ENCODE measurements at regions not wholly inside any gene's neighbourhood (a gene's known extent, or its start where the extent isn't known, plus 50 kb on each side); places are given as distances from the start of the nearest gene placed in this dataset.

DNA sequence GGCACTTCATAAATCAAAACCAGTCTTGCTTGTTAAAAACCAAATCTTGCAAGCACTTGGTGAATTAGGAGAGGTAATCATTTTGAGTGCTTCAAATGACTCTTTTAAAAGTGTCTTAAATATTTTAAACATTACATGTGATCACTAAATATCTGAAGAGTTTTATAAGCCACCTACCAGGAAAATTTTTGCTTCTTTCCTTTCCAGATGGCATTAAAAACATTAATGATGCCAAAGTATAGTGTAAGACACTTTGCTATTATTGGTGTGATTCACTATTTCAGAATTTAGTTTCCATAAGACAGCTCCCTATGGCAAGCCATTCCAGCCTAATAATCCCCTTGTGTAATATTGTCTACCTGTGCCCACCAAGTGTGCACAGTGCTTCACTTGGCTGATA, 548.8 kb upstream of the ADAMTS5 start:
- Histone ChIP-seq H4K20me1 (ENCODE audit: insufficient read depth, low read length) (no peaks in the 10 kb centered on the region), H3K36me3 (ENCODE audit: insufficient read depth, low read length) (no peaks in the 10 kb centered on the region), H3K79me2 (ENCODE audit: insufficient read depth, low read length) (no peaks in the 10 kb centered on the region), H3K27me3 (ENCODE audit: insufficient read depth, low read length, poor library complexity) (no peaks in the 10 kb centered on the region), H3K4me3 (ENCODE audit: low read depth in 1 of 2, low read length in 2 of 2) (no peak overlapping the region), H2AFZ (ENCODE audit: low read depth, low read length) (no peak overlapping the region), H3K27ac (ENCODE audit: low read length) (no peak overlapping the region), H3K9ac (ENCODE audit: low read depth, low read length) (no peak overlapping the region), H3K9me3 (ENCODE audit: insufficient read depth, low read length, severe bottlenecking) (peaks cover 7% of the 10 kb centered on the region), H3K4me2 (ENCODE audit: insufficient read depth, low read length) (no peak overlapping the region), H3K4me1 (ENCODE audit: insufficient read depth, low read length) (no peaks in the 10 kb centered on the region)
- no peak for TF ChIP-seq EZH2 (IDR thresholded peaks at IDR 0.05; ENCODE audit: borderline replicate concordance, low read depth, low read length, severe bottlenecking)
- TF ChIP-seq, protein P1, sequence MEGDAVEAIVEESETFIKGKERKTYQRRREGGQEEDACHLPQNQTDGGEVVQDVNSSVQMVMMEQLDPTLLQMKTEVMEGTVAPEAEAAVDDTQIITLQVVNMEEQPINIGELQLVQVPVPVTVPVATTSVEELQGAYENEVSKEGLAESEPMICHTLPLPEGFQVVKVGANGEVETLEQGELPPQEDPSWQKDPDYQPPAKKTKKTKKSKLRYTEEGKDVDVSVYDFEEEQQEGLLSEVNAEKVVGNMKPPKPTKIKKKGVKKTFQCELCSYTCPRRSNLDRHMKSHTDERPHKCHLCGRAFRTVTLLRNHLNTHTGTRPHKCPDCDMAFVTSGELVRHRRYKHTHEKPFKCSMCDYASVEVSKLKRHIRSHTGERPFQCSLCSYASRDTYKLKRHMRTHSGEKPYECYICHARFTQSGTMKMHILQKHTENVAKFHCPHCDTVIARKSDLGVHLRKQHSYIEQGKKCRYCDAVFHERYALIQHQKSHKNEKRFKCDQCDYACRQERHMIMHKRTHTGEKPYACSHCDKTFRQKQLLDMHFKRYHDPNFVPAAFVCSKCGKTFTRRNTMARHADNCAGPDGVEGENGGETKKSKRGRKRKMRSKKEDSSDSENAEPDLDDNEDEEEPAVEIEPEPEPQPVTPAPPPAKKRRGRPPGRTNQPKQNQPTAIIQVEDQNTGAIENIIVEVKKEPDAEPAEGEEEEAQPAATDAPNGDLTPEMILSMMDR (IDR thresholded peaks at IDR 0.05; ENCODE audit: borderline replicate concordance, extremely low read depth, low read length, poor library complexity, severe bottlenecking): no peak
- no peak for DNase-seq
- ATAC-seq (ENCODE audit: insufficient read depth, low read depth): no peak

DNA sequence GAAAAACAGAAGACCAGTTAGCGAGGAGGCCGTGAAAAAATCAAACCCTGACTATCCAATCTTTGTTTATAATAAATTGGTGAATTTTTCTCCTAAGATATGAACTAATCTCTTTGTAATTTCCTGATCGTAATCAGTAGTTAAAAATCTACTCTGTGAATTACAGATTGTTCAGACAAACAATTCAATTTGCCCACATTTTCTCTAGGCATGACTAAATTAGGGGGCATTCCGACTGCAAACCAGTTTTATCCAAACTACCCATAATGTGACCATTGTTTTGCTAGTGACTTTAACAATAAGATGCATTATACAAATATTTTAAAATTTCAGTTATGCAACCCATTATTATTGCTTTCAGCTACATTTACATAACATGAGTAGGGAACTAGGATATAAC, 546.9 kb upstream of the ADAMTS5 start:
- Histone ChIP-seq H3K4me2 (ENCODE audit: insufficient read depth, low read length) (no peak overlapping the region), H2AFZ (ENCODE audit: low read depth, low read length) (no peak overlapping the region), H3K36me3 (ENCODE audit: insufficient read depth, low read length) (no peaks in the 10 kb centered on the region), H3K27ac (ENCODE audit: low read length) (no peak overlapping the region), H3K27me3 (ENCODE audit: insufficient read depth, low read length, poor library complexity) (no peaks in the 10 kb centered on the region), H3K9ac (ENCODE audit: low read depth, low read length) (no peak overlapping the region), H3K79me2 (ENCODE audit: insufficient read depth, low read length) (no peaks in the 10 kb centered on the region), H4K20me1 (ENCODE audit: insufficient read depth, low read length) (no peaks in the 10 kb centered on the region), H3K4me3 (ENCODE audit: low read depth in 1 of 2, low read length in 2 of 2) (no peak overlapping the region), H3K4me1 (ENCODE audit: insufficient read depth, low read length) (no peaks in the 10 kb centered on the region), H3K9me3 (ENCODE audit: insufficient read depth, low read length, severe bottlenecking) (peaks cover 7% of the 10 kb centered on the region)
- DNase-seq: no peak
- TF ChIP-seq, protein P1 (IDR thresholded peaks at IDR 0.05; ENCODE audit: borderline replicate concordance, extremely low read depth, low read length, poor library complexity, severe bottlenecking): no peak
- no peak for TF ChIP-seq EZH2 (IDR thresholded peaks at IDR 0.05; ENCODE audit: borderline replicate concordance, low read depth, low read length, severe bottlenecking)
- ATAC-seq (ENCODE audit: insufficient read depth, low read depth): no peak

DNA sequence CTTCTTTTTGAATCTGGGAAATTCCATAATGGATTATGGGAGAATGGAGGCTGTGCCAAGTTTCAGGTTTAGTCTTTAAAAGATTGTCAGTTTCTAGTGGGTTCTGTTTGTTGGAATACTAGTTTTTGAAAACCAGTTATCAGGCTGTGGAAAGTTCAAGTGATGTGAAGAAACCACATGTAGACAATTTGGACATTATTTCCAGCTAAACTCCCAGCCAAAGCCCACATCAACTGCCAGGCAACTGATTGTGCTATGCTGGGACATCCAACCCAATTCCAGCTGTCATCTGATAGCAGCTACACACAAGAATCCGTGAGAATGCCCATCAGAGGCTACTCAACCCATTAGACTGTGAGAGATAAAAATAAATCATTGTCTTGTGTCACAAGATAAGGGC, 546.1 kb upstream of the ADAMTS5 start:
- no peaks in the 10 kb centered on the region for H3K4me1 ChIP-seq (ENCODE audit: insufficient read depth, low read length)
- H3K27ac ChIP-seq (ENCODE audit: low read length): no peak overlapping the region
- ATAC-seq (ENCODE audit: insufficient read depth, low read depth) (no peak), DNase-seq (no peak)
- H3K9me3 ChIP-seq (ENCODE audit: insufficient read depth, low read length, severe bottlenecking): peaks cover 7% of the 10 kb centered on the region
- no peak overlapping the region for H3K4me2 ChIP-seq (ENCODE audit: insufficient read depth, low read length)
- no peak overlapping the region for H2AFZ ChIP-seq (ENCODE audit: low read depth, low read length)
- H3K27me3 ChIP-seq (ENCODE audit: insufficient read depth, low read length, poor library complexity): no peaks in the 10 kb centered on the region
- no peaks in the 10 kb centered on the region for H3K79me2 ChIP-seq (ENCODE audit: insufficient read depth, low read length)
- H3K9ac ChIP-seq (ENCODE audit: low read depth, low read length): no peak overlapping the region
- no peaks in the 10 kb centered on the region for H3K36me3 ChIP-seq (ENCODE audit: insufficient read depth, low read length)
- no peak overlapping the region for H3K4me3 ChIP-seq (ENCODE audit: low read depth in 1 of 2, low read length in 2 of 2)
- TF ChIP-seq EZH2 (IDR thresholded peaks at IDR 0.05; ENCODE audit: borderline replicate concordance, low read depth, low read length, severe bottlenecking): no peak
- TF ChIP-seq, protein P1 (IDR thresholded peaks at IDR 0.05; ENCODE audit: borderline replicate concordance, extremely low read depth, low read length, poor library complexity, severe bottlenecking): no peak
- no peaks in the 10 kb centered on the region for H4K20me1 ChIP-seq (ENCODE audit: insufficient read depth, low read length)

DNA sequence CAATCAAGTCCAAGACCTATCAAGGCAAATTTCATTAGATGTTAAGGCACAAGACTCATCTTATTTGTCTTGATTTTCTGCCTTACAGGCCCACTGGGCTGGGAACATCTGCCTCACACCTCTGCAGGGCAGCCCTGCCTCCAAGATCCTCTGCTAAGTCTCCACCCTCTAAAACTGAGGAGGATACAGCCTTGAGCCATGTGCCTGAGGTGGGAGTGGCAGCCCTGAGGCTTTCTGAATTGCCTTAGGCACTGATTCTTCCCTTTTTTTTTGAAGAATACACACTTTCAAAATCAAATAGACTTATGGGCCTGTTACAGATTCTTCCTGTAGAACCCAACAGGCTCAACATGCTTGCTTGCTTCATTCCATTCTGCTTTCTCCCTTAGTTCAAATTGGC, 544.3 kb upstream of the ADAMTS5 start:
- no peaks in the 10 kb centered on the region for H3K27me3 ChIP-seq (ENCODE audit: insufficient read depth, low read length, poor library complexity)
- no peak overlapping the region for H2AFZ ChIP-seq (ENCODE audit: low read depth, low read length)
- no peak for TF ChIP-seq EZH2 (IDR thresholded peaks at IDR 0.05; ENCODE audit: borderline replicate concordance, low read depth, low read length, severe bottlenecking)
- TF ChIP-seq, protein P1 (IDR thresholded peaks at IDR 0.05; ENCODE audit: borderline replicate concordance, extremely low read depth, low read length, poor library complexity, severe bottlenecking): no peak
- no peak overlapping the region for H3K4me3 ChIP-seq (ENCODE audit: low read depth in 1 of 2, low read length in 2 of 2)
- ATAC-seq (ENCODE audit: insufficient read depth, low read depth) (no peak), DNase-seq (no peak)
- H3K4me2 ChIP-seq (ENCODE audit: insufficient read depth, low read length): no peak overlapping the region
- H3K9me3 ChIP-seq (ENCODE audit: insufficient read depth, low read length, severe bottlenecking): no peaks in the 10 kb centered on the region
- no peaks in the 10 kb centered on the region for H3K36me3 ChIP-seq (ENCODE audit: insufficient read depth, low read length)
- H3K4me1 ChIP-seq (ENCODE audit: insufficient read depth, low read length): no peaks in the 10 kb centered on the region
- H4K20me1 ChIP-seq (ENCODE audit: insufficient read depth, low read length): no peaks in the 10 kb centered on the region
- no peak overlapping the region for H3K27ac ChIP-seq (ENCODE audit: low read length)
- no peak overlapping the region for H3K9ac ChIP-seq (ENCODE audit: low read depth, low read length)
- no peaks in the 10 kb centered on the region for H3K79me2 ChIP-seq (ENCODE audit: insufficient read depth, low read length)
